HEK293 (cell line): ENCODE measurements at regions not wholly inside any gene's neighbourhood (a gene's known extent, or its start where the extent isn't known, plus 50 kb on each side); places are given as distances from the start of the nearest gene placed in this dataset.

Experiments
- CTCF ChIA-PET: fragments of 350-600 bp; formaldehyde crosslinking; extraction: SDS; loops from one replicate; lab custom pipeline; 2021; ENCODE audit warnings: antibody characterized with exemption; lab: Yijun Ruan, JAX
- POLR2A ChIA-PET: fragments of 300-600 bp; formaldehyde crosslinking; extraction: SDS; loops from one replicate; lab custom pipeline; 2020; ENCODE audit warnings: antibody characterized with exemption, inconsistent platforms; lab: Yijun Ruan, JAX
- H3K27ac ChIP-seq: fragments of 200-500 bp; sonication (Bioruptor generic); 2 replicates; pipeline ENCODE4 v1.5.1; 2014; ENCODE audit warnings: low read depth, low read length, control low read depth, inconsistent platforms; ENCODE audit errors: extremely low read depth
- H3K36me3 ChIP-seq, 2 experiments: fragments of 200-500 bp in 1 of 2; sonication (Bioruptor generic) in 1 of 2; 1 replicate in 1 of 2; 2 replicates in 1 of 2; pipeline ENCODE4 v1.5.1; 2014 to 2017; ENCODE audit warnings: inconsistent platforms in 2 of 2, low read length in 2 of 2; ENCODE audit not compliant: control insufficient read depth in 2 of 2, insufficient read depth in 1 of 2
- H3K4me1 ChIP-seq: fragments of 200-500 bp; sonication (Bioruptor generic); 2 replicates; pipeline ENCODE4 v1.5.1; 2014; ENCODE audit warnings: mild to moderate bottlenecking, low read length, inconsistent platforms; ENCODE audit not compliant: control insufficient read depth, insufficient read depth
- H3K4me3 ChIP-seq: 2 replicates; pipeline ENCODE4 v1.5.1; 2011; ENCODE audit warnings: low read depth, mild to moderate bottlenecking, control low read depth, low read length, moderate library complexity
- H3K9me3 ChIP-seq: fragments of 200-500 bp; sonication (Bioruptor generic); 2 replicates; pipeline ENCODE4 v1.5.1; 2014; ENCODE audit warnings: low read depth, low read length, inconsistent platforms; ENCODE audit not compliant: control insufficient read depth, insufficient read depth
- GLIS1 ChIP-seq: fragments of 450-650 bp; formaldehyde crosslinking; IDR thresholded peaks from 2 replicates; pipeline ENCODE4 v1.5.1; 2016; ENCODE audit warnings: missing biosample characterization, missing genetic modification characterization
- GLIS2 ChIP-seq: fragments of 450-650 bp; formaldehyde crosslinking; IDR thresholded peaks from 2 replicates; pipeline ENCODE4 v1.5.1; 2016; ENCODE audit warnings: missing biosample characterization, missing genetic modification characterization
- KLF10 ChIP-seq: fragments of 450-650 bp; IDR thresholded peaks from 2 replicates; pipeline ENCODE4 v1.5.1; 2018; ENCODE audit warnings: missing biosample characterization, mild to moderate bottlenecking, missing genetic modification characterization
- PRDM1 ChIP-seq: fragments of 450-650 bp; formaldehyde crosslinking; IDR thresholded peaks from 2 replicates; pipeline ENCODE4; 2016; ENCODE audit warnings: missing biosample characterization, missing genetic modification characterization
- PRDM2 ChIP-seq: fragments of 450-650 bp; formaldehyde crosslinking; IDR thresholded peaks from 2 replicates; pipeline ENCODE4 v1.5.1; 2016; ENCODE audit warnings: missing biosample characterization, missing genetic modification characterization, borderline replicate concordance
- SALL2 ChIP-seq: fragments of 450-650 bp; formaldehyde crosslinking; IDR thresholded peaks from 2 replicates; pipeline ENCODE4 v1.5.0; 2017; ENCODE audit warnings: missing biosample characterization, mild to moderate bottlenecking, missing genetic modification characterization, borderline replicate concordance
- SCRT1 ChIP-seq: fragments of 450-650 bp; formaldehyde crosslinking; IDR thresholded peaks from 2 replicates; pipeline ENCODE4 v1.5.1; 2016; ENCODE audit warnings: missing biosample characterization, missing genetic modification characterization, borderline replicate concordance
- TCF7L2 ChIP-seq: IDR thresholded peaks from 2 replicates; pipeline ENCODE4 v1.6.1; 2011; ENCODE audit warnings: low read depth, mild to moderate bottlenecking, inconsistent platforms, low read length, moderate library complexity, borderline replicate concordance
- TSHZ1 ChIP-seq: fragments of 450-650 bp; formaldehyde crosslinking; IDR thresholded peaks from 2 replicates; pipeline ENCODE4 v1.5.1; 2016; ENCODE audit warnings: missing biosample characterization, missing genetic modification characterization, borderline replicate concordance
- YY1 ChIP-seq: fragments of 450-650 bp; formaldehyde crosslinking; IDR thresholded peaks from 2 replicates; pipeline ENCODE4 v1.5.1; 2018; ENCODE audit warnings: missing biosample characterization, missing genetic modification characterization
- YY2 ChIP-seq: fragments of 450-650 bp; formaldehyde crosslinking; IDR thresholded peaks from 2 replicates; pipeline ENCODE4 v1.5.1; 2016; ENCODE audit warnings: missing biosample characterization, missing genetic modification characterization
- ZBTB1 ChIP-seq: fragments of 450-650 bp; formaldehyde crosslinking; IDR thresholded peaks from 2 replicates; pipeline ENCODE4 v1.5.1; 2016; ENCODE audit warnings: missing biosample characterization, missing genetic modification characterization
- ZBTB20 ChIP-seq: fragments of 450-650 bp; formaldehyde crosslinking; IDR thresholded peaks from 2 replicates; pipeline ENCODE4 v1.5.1; 2016; ENCODE audit warnings: missing biosample characterization, missing genetic modification characterization
- ZNF518A ChIP-seq: fragments of 450-650 bp; formaldehyde crosslinking; conservative IDR thresholded peaks from 2 replicates; pipeline ENCODE4 v1.5.1; 2016; ENCODE audit warnings: low read depth, missing biosample characterization, missing genetic modification characterization
- ZNF548 ChIP-seq: fragments of 450-650 bp; formaldehyde crosslinking; IDR thresholded peaks from 2 replicates; pipeline ENCODE4 v1.5.1; 2016; ENCODE audit warnings: missing biosample characterization, missing genetic modification characterization
- ZNF561 ChIP-seq: fragments of 450-650 bp; IDR thresholded peaks from 2 replicates; pipeline ENCODE4 v1.5.1; 2018; ENCODE audit warnings: missing biosample characterization, missing genetic modification characterization, borderline replicate concordance
- ZNF600 ChIP-seq: fragments of 450-650 bp; formaldehyde crosslinking; IDR thresholded peaks from 2 replicates; pipeline ENCODE4 v1.5.1; 2016; ENCODE audit warnings: missing biosample characterization, missing genetic modification characterization
- ZNF621 ChIP-seq: fragments of 450-650 bp; formaldehyde crosslinking; IDR thresholded peaks from 2 replicates; pipeline ENCODE4 v1.5.1; 2017; ENCODE audit warnings: missing biosample characterization, missing genetic modification characterization
- ZNF670 ChIP-seq: fragments of 450-650 bp; formaldehyde crosslinking; IDR thresholded peaks from 2 replicates; pipeline ENCODE4 v1.5.1; 2016; ENCODE audit warnings: missing biosample characterization, missing genetic modification characterization, low read depth
- ZNF707 ChIP-seq: fragments of 450-650 bp; formaldehyde crosslinking; IDR thresholded peaks from 2 replicates; pipeline ENCODE4 v1.5.1; 2016; ENCODE audit warnings: missing biosample characterization, missing genetic modification characterization

- no peak for TF ChIP-seq GLIS1
- TF ChIP-seq ZNF707 (tag by site-specific recombination), result no peak
- TF ChIP-seq GLIS2, result no peak
- TF ChIP-seq ZNF518A (tag by site-specific recombination), result no peak
- no peak for TF ChIP-seq KLF10 (tag by site-specific recombination)
- TF ChIP-seq YY2, result no peak
- no peak for TF ChIP-seq ZBTB1 (tag by site-specific recombination)
Measured at GRCh38 chr4:65126200-65126599, 544.1 kb downstream of the EPHA5 start (continued).

GRCh38 chr4:65120287-65120686 lies 550.0 kb downstream of the EPHA5 start:
- Histone ChIP-seq H3K9me3 (no peaks in the 10 kb centered on the region), H3K4me3 (no peak overlapping the region), H3K36me3 (no peaks in the 10 kb centered on the region), H3K4me1 (no peaks in the 10 kb centered on the region), H3K27ac (no peak overlapping the region)
- CTCF ChIA-PET, result no interaction called here
- POLR2A ChIA-PET, result no interaction called here
- TF ChIP-seq ZNF621 (tag by site-specific recombination) (no peak), TCF7L2 (no peak), YY1 (tag by site-specific recombination) (no peak), ZNF548 (no peak)

GRCh38 chr4:65102419-65102818 lies 567.9 kb downstream of the EPHA5 start:
- Histone ChIP-seq H3K4me1 (no peaks in the 10 kb centered on the region), H3K36me3 (no peaks in the 10 kb centered on the region), H3K4me3 (no peak overlapping the region), H3K9me3 (no peaks in the 10 kb centered on the region), H3K27ac (no peak overlapping the region)
- POLR2A ChIA-PET, result no interaction called here
- CTCF ChIA-PET, result no interaction called here
- TF ChIP-seq SCRT1 (tag by site-specific recombination), result no peak
- TF ChIP-seq TSHZ1 (tag by site-specific recombination), result no peak
- no peak for TF ChIP-seq ZNF600 (tag by site-specific recombination)
- no peak for TF ChIP-seq SALL2
- TF ChIP-seq ZNF670 (tag by site-specific recombination), result no peak
- no peak for TF ChIP-seq ZNF561 (tag by site-specific recombination)
- no peak for TF ChIP-seq PRDM1
- TF ChIP-seq PRDM2 (tag by site-specific recombination), result no peak
- no peak for TF ChIP-seq ZBTB20 (tag by site-specific recombination)
